H1 (cell line): ENCODE measurements at regions not wholly inside any gene's neighbourhood (a gene's known extent, or its start where the extent isn't known, plus 50 kb on each side); places are given as distances from the start of the nearest gene placed in this dataset.

ENCODE experiments used
- ATF2 ChIP-seq: IDR thresholded peaks from 2 replicates; pipeline ENCODE4 v1.6.1; 2012; ENCODE audit warnings: low read length, inconsistent platforms
- CHD2 ChIP-seq: IDR thresholded peaks from 2 replicates; pipeline ENCODE4 v1.6.1; 2012; ENCODE audit warnings: low read length, improper control_type of control experiment
- RFX5 ChIP-seq: IDR thresholded peaks from 2 replicates; pipeline ENCODE4 v1.6.1; 2011; ENCODE audit warnings: low read depth, low read length, improper control_type of control experiment, borderline replicate concordance
- SP4 ChIP-seq: IDR thresholded peaks from 2 replicates; pipeline ENCODE4 v1.6.1; 2012; ENCODE audit warnings: low read length, inconsistent platforms
- TF ChIP-seq, protein P1 (sequence below), 3 experiments: IDR thresholded peaks; 1 replicate in 2 of 3; 2 replicates in 1 of 3; pipeline versions ENCODE4 v1.5.1 to v1.6.1; 2011; ENCODE audit warnings: low read length in 3 of 3, mild to moderate bottlenecking in 3 of 3, inconsistent platforms in 2 of 3, low read depth in 1 of 3, moderate library complexity in 1 of 3; ENCODE audit not compliant: insufficient read depth in 1 of 3; ENCODE audit errors: control extremely low read depth in 1 of 3
- TF ChIP-seq, protein P2 (sequence below): IDR thresholded peaks from 2 replicates; pipeline ENCODE4 v1.6.1; 2011; ENCODE audit warnings: low read length, improper control_type of control experiment

- TF ChIP-seq, protein P1, sequence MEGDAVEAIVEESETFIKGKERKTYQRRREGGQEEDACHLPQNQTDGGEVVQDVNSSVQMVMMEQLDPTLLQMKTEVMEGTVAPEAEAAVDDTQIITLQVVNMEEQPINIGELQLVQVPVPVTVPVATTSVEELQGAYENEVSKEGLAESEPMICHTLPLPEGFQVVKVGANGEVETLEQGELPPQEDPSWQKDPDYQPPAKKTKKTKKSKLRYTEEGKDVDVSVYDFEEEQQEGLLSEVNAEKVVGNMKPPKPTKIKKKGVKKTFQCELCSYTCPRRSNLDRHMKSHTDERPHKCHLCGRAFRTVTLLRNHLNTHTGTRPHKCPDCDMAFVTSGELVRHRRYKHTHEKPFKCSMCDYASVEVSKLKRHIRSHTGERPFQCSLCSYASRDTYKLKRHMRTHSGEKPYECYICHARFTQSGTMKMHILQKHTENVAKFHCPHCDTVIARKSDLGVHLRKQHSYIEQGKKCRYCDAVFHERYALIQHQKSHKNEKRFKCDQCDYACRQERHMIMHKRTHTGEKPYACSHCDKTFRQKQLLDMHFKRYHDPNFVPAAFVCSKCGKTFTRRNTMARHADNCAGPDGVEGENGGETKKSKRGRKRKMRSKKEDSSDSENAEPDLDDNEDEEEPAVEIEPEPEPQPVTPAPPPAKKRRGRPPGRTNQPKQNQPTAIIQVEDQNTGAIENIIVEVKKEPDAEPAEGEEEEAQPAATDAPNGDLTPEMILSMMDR (IDR thresholded peaks at IDR 0.05; ENCODE audit: control extremely low read depth in 1 of 3, insufficient read depth in 1 of 3, low read depth in 1 of 3, low read length in 3 of 3) = no peak
- no peak for TF ChIP-seq CHD2
- TF ChIP-seq, protein P2, sequence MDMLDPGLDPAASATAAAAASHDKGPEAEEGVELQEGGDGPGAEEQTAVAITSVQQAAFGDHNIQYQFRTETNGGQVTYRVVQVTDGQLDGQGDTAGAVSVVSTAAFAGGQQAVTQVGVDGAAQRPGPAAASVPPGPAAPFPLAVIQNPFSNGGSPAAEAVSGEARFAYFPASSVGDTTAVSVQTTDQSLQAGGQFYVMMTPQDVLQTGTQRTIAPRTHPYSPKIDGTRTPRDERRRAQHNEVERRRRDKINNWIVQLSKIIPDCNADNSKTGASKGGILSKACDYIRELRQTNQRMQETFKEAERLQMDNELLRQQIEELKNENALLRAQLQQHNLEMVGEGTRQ = no peak
- TF ChIP-seq SP4 = no peak
- TF ChIP-seq RFX5 = no peak
- no peak for TF ChIP-seq ATF2
These were observed 1676.0 kb upstream of the RAG2 start for GRCh38 chr11:38274031-38274430.
